Rectal smooth muscle tissue (tissue), 1 donor: ENCODE measurements at regions not wholly inside any gene's neighbourhood (a gene's known extent, or its start where the extent isn't known, plus 50 kb on each side); places are given as distances from the start of the nearest gene placed in this dataset.
"Not testable (repeated sequence)": the region's sequence is repeated elsewhere in the genome, so short reads cannot be mapped to it uniquely, and the experiment has no call there.

ENCODE experiments used
- H3K27ac ChIP-seq: one replicate; pipeline ENCODE4 v1.7.0; 2013; ENCODE audit warnings: low read depth, low read length, inconsistent platforms
- H3K27me3 ChIP-seq: one replicate; pipeline ENCODE4 v1.7.0; 2013; ENCODE audit warnings: low read length; ENCODE audit not compliant: control insufficient read depth, insufficient read depth
- H3K36me3 ChIP-seq: one replicate; pipeline ENCODE4 v1.7.0; 2013; ENCODE audit warnings: low read length; ENCODE audit not compliant: control insufficient read depth, insufficient read depth
- H3K4me1 ChIP-seq: one replicate; pipeline ENCODE4 v1.7.0; 2013; ENCODE audit warnings: low read length; ENCODE audit not compliant: control insufficient read depth, insufficient read depth
- H3K4me3 ChIP-seq: one replicate; pipeline ENCODE4 v1.7.0; 2013; ENCODE audit warnings: low read length
- H3K9ac ChIP-seq: one replicate; pipeline ENCODE4 v1.7.0; 2013; ENCODE audit warnings: low read length

GRCh38 chr4:124851741-124852140 is 139.2 kb upstream of the ANKRD50 start:
- Histone ChIP-seq H3K9ac (no peak overlapping the region), H3K27me3 (no peaks in the 10 kb centered on the region), H3K4me3 (no peak overlapping the region), H3K4me1 (no peaks in the 10 kb centered on the region), H3K27ac (no peak overlapping the region), H3K36me3 (no peaks in the 10 kb centered on the region)

- no peak overlapping the region for H3K9ac ChIP-seq
- no peak overlapping the region for H3K27ac ChIP-seq
- no peaks in the 10 kb centered on the region for H3K36me3 ChIP-seq
- no peaks in the 10 kb centered on the region for H3K4me1 ChIP-seq
- H3K4me3 ChIP-seq = no peak overlapping the region
- H3K27me3 ChIP-seq = no peaks in the 10 kb centered on the region
Measured at GRCh38 chr4:124846306-124846705, 133.8 kb upstream of the ANKRD50 start.

- H3K9ac ChIP-seq = no peak overlapping the region
- H3K4me1 ChIP-seq = no peaks in the 10 kb centered on the region
- H3K27ac ChIP-seq = no peak overlapping the region
- no peak overlapping the region for H3K4me3 ChIP-seq
- H3K27me3 ChIP-seq = no peaks in the 10 kb centered on the region
- H3K36me3 ChIP-seq = no peaks in the 10 kb centered on the region
Measured at GRCh38 chr4:124839786-124840390, 127.4 kb upstream of the ANKRD50 start.

- Histone ChIP-seq H3K27me3 (no peaks in the 10 kb centered on the region), H3K9ac (no peak overlapping the region), H3K4me1 (no peaks in the 10 kb centered on the region), H3K4me3 (no peak overlapping the region), H3K27ac (no peak overlapping the region), H3K36me3 (no peaks in the 10 kb centered on the region)
Measured at GRCh38 chr4:124833831-124834505, 121.4 kb upstream of the ANKRD50 start.

- no peak overlapping the region for H3K4me3 ChIP-seq
- H3K4me1 ChIP-seq = no peaks in the 10 kb centered on the region
- H3K27ac ChIP-seq = no peak overlapping the region
- H3K27me3 ChIP-seq = no peaks in the 10 kb centered on the region
- no peak overlapping the region for H3K9ac ChIP-seq
- H3K36me3 ChIP-seq = no peaks in the 10 kb centered on the region
Measured at GRCh38 chr4:124828382-124828781, 115.8 kb upstream of the ANKRD50 start.

GRCh38 chr4:124817531-124817930 is 105.0 kb upstream of the ANKRD50 start:
- H3K4me3 ChIP-seq = no peak overlapping the region
- no peaks in the 10 kb centered on the region for H3K4me1 ChIP-seq
- H3K27ac ChIP-seq = no peak overlapping the region
- H3K27me3 ChIP-seq = no peaks in the 10 kb centered on the region
- H3K36me3 ChIP-seq = no peaks in the 10 kb centered on the region
- H3K9ac ChIP-seq = no peak overlapping the region

- H3K27me3 ChIP-seq, H3K27ac ChIP-seq, H3K9ac ChIP-seq: not testable (repeated sequence)
Measured at GRCh38 chr4:124812203-124812602, 99.7 kb upstream of the ANKRD50 start.

GRCh38 chr4:124810827-124811226 is 98.3 kb upstream of the ANKRD50 start:
- Histone ChIP-seq H3K4me3 (no peak overlapping the region), H3K9ac (no peak overlapping the region), H3K36me3 (no peaks in the 10 kb centered on the region), H3K4me1 (peaks cover 4% of the 10 kb centered on the region), H3K27ac (no peak overlapping the region), H3K27me3 (no peaks in the 10 kb centered on the region)

More at GRCh38 chr4:124812203-124812602, 99.7 kb upstream of the ANKRD50 start:
- H3K4me3 ChIP-seq, H3K36me3 ChIP-seq, H3K4me1 ChIP-seq: not testable (repeated sequence)

- no peak overlapping the region for H3K9ac ChIP-seq
- H3K4me1 ChIP-seq = peaks cover 7% of the 10 kb centered on the region
- no peak overlapping the region for H3K27ac ChIP-seq
- H3K4me3 ChIP-seq = no peak overlapping the region
- H3K27me3 ChIP-seq = no peaks in the 10 kb centered on the region
- no peaks in the 10 kb centered on the region for H3K36me3 ChIP-seq
Measured at GRCh38 chr4:124807421-124807820, 94.9 kb upstream of the ANKRD50 start.

GRCh38 chr4:124806403-124806802 is 93.9 kb upstream of the ANKRD50 start:
- H3K36me3 ChIP-seq = no peaks in the 10 kb centered on the region
- H3K9ac ChIP-seq = no peak overlapping the region
- no peak overlapping the region for H3K4me3 ChIP-seq

GRCh38 chr4:124804584-124804983 is 92.1 kb upstream of the ANKRD50 start:
- H3K9ac ChIP-seq = no peak overlapping the region
- no peak overlapping the region for H3K4me3 ChIP-seq
- peaks cover 2% of the 10 kb centered on the region for H3K4me1 ChIP-seq
- no peak overlapping the region for H3K27ac ChIP-seq
- H3K36me3 ChIP-seq = no peaks in the 10 kb centered on the region
- H3K27me3 ChIP-seq = no peaks in the 10 kb centered on the region

More at GRCh38 chr4:124806403-124806802, 93.9 kb upstream of the ANKRD50 start:
- Histone ChIP-seq H3K4me1 (peaks cover 7% of the 10 kb centered on the region), H3K27ac (no peak overlapping the region), H3K27me3 (no peaks in the 10 kb centered on the region)

- Histone ChIP-seq H3K27ac (no peak overlapping the region), H3K4me1 (peaks cover 2% of the 10 kb centered on the region), H3K9ac (no peak overlapping the region), H3K36me3 (no peaks in the 10 kb centered on the region), H3K4me3 (no peak overlapping the region), H3K27me3 (no peaks in the 10 kb centered on the region)
Measured at GRCh38 chr4:124804041-124804440, 91.5 kb upstream of the ANKRD50 start.

- peaks cover 2% of the 10 kb centered on the region for H3K4me1 ChIP-seq
Measured at GRCh38 chr4:124803641-124804040, 91.1 kb upstream of the ANKRD50 start.

More at GRCh38 chr4:124803641-124804040, 91.1 kb upstream of the ANKRD50 start:
- no peak overlapping the region for H3K27ac ChIP-seq
- H3K4me3 ChIP-seq = no peak overlapping the region
- H3K27me3 ChIP-seq = no peaks in the 10 kb centered on the region
- no peak overlapping the region for H3K9ac ChIP-seq
- H3K36me3 ChIP-seq = no peaks in the 10 kb centered on the region
